ENCODE measurements at regions not wholly inside any gene's neighbourhood (a gene's known extent, or its start where the extent isn't known, plus 50 kb on each side); places are given as distances from the start of the nearest gene placed in this dataset.

- no peak for DNase-seq
Measured at GRCh38 chr9:103658156-103658555, 436.0 kb upstream of the SMC2 start.

- DNase-seq: no peak
Measured at GRCh38 chr9:103660830-103661229, 433.3 kb upstream of the SMC2 start.

- no peak for DNase-seq
Measured at GRCh38 chr9:103661663-103662062, 432.4 kb upstream of the SMC2 start.

- DNase-seq: no peak
Measured at GRCh38 chr9:103669296-103669695, 424.8 kb upstream of the SMC2 start.

- DNase-seq: no peak
Measured at GRCh38 chr9:103674271-103674670, 419.8 kb upstream of the SMC2 start.

GRCh38 chr9:103680581-103680980, 413.5 kb upstream of the SMC2 start:
- no peak for DNase-seq

- DNase-seq: no peak
Measured at GRCh38 chr9:103681435-103681834, 412.7 kb upstream of the SMC2 start.

GRCh38 chr9:103700195-103700962, 393.7 kb upstream of the SMC2 start:
- DNase-seq: no peak

- peak; percentile 69 for DNase-seq
Measured at GRCh38 chr9:103702572-103702971, 391.5 kb upstream of the SMC2 start.

GRCh38 chr9:103707181-103707580, 386.9 kb upstream of the SMC2 start:
- no peak for DNase-seq

GRCh38 chr9:103709366-103709765, 384.7 kb upstream of the SMC2 start:
- no peak for DNase-seq

GRCh38 chr9:103713631-103714030, 380.5 kb upstream of the SMC2 start:
- no peak for DNase-seq

- no peak for DNase-seq
Measured at GRCh38 chr9:103714992-103715391, 379.1 kb upstream of the SMC2 start.

- no peak for DNase-seq
Measured at GRCh38 chr9:103721056-103721455, 373.1 kb upstream of the SMC2 start.

- no peak for DNase-seq
Measured at GRCh38 chr9:103730866-103731265, 363.2 kb upstream of the SMC2 start.

GRCh38 chr9:103731541-103731940, 362.6 kb upstream of the SMC2 start:
- DNase-seq: no peak

- no peak for DNase-seq
Measured at GRCh38 chr9:103734471-103734870, 359.6 kb upstream of the SMC2 start.

- no peak for DNase-seq
Measured at GRCh38 chr9:103755441-103755840, 338.7 kb upstream of the SMC2 start.

- DNase-seq: no peak
Measured at GRCh38 chr9:103755986-103756385, 338.1 kb upstream of the SMC2 start.

GRCh38 chr9:103757062-103757461, 337.0 kb upstream of the SMC2 start:
- no peak for DNase-seq

GRCh38 chr9:103761466-103761865, 332.6 kb upstream of the SMC2 start:
- no peak for DNase-seq

GRCh38 chr9:103789686-103790085, 304.4 kb upstream of the SMC2 start:
- DNase-seq: no peak

GRCh38 chr9:103798620-103799019, 295.5 kb upstream of the SMC2 start:
- no peak for DNase-seq

GRCh38 chr9:103799959-103800358, 294.1 kb upstream of the SMC2 start:
- no peak for DNase-seq

GRCh38 chr9:103802068-103802467, 292.0 kb upstream of the SMC2 start:
- no peak for DNase-seq
